Psoas muscle (tissue), 7 donors: ENCODE measurements at regions not wholly inside any gene's neighbourhood (a gene's known extent, or its start where the extent isn't known, plus 50 kb on each side); places are given as distances from the start of the nearest gene placed in this dataset.

ENCODE experiments used
- ATAC-seq, 4 donors: fragments of 200-7000 bp; cut with Tn5 transposase; one replicate each; pipeline ENCODE4 v1.9.1; 2020; ENCODE audit warnings: moderate library complexity in 3 of 4, mild to moderate bottlenecking in 2 of 4
- DNase-seq, 2 donors: peaks; one replicate each; pipeline ENCODE4 v3.0.0-alpha.2; 2020
- H3K27ac ChIP-seq: fragments of 200-600 bp; one replicate; pipeline ENCODE4 v1.8.0; 2022
- H3K27me3 ChIP-seq, 3 donors: fragments of 200-600 bp in 1 of 3; one replicate each; pipeline versions ENCODE4 v1.6.1 to v1.8.0; 2013 to 2022; ENCODE audit warnings: low read length in 2 of 3, mild to moderate bottlenecking in 2 of 3, moderate library complexity in 1 of 3; ENCODE audit not compliant: insufficient read depth in 3 of 3
- H3K36me3 ChIP-seq, 2 donors: fragments of 200-600 bp in 1 of 2; one replicate each; pipeline versions ENCODE4 v1.6.1 to v1.8.0; 2013 to 2022; ENCODE audit warnings: low read depth in 1 of 2, mild to moderate bottlenecking in 1 of 2, moderate library complexity in 1 of 2; ENCODE audit not compliant: insufficient read depth in 1 of 2
- H3K4me1 ChIP-seq: fragments of 200-600 bp; one replicate; pipeline ENCODE4 v1.8.0; 2022
- H3K4me3 ChIP-seq: fragments of 200-600 bp; one replicate; pipeline ENCODE4 v1.8.0; 2022; ENCODE audit warnings: mild to moderate bottlenecking
- H3K9me3 ChIP-seq: fragments of 200-600 bp; one replicate; pipeline ENCODE4 v1.8.0; 2022
- WGBS, 3 donors: extraction: QIAGEN DNeasy Blood & Tissue Kit; methylation state at CpG; one replicate each; pipeline versions ENCODE4 v1.1.6 to v1.1.7; 2013; 5-methylcytosine and 5-hydroxymethylcytosine counted together
- intact Hi-C, 2 donors: fragments of 100-400 bp; cut with DNase I; formaldehyde crosslinking; loops; one replicate each; pipeline versions ENCODE4 v1.11.0 to v1.14.2; 2022
- TF ChIP-seq, protein P1 (sequence below): fragments of 200-600 bp; IDR thresholded peaks from one replicate; pipeline ENCODE4 v1.8.0; 2022; ENCODE audit warnings: antibody characterized with exemption
- donor health status: healthy with polysubstance abuse.
- donor health status: DM: no; HTN: no; CAD: no; lungs with moderate emphysema.
- donor health status: Bipolar disorder and iron deficiency.
- donor health status: healthy.
- donor health status: DM: yes; HTN: yes; CAD: no.
- donor health status: DM: no; HTN: no; CAD: no.
- donor health status: DM: yes; HTN: yes; CAD: no.

DNA sequence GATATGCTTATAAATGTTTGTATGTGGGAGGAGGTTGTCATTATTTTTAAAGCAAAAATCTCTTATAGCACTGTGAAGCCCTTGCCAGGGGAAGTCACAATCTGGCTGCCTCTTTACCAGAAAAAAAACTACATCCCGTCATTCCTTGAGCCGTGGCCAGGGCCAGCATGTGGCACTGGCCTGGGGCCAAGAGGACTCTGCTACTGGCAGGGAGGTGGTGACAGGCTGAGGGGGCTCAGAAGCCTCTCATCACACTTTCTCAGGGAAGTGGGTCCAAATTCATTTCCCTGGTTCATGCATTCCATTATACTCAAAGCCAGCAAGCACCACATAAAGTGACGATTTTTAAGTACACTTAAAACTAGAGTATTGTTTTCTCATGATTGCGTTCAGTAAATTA, 457.3 kb downstream of the ZNF608 start:
- WGBS, 3 donors: 21 to 26% (median 26%) methylated on average over 4 of the region's 4 CpGs
- Histone ChIP-seq H3K27ac (no peak overlapping the region), H3K36me3 (no peaks in the 10 kb centered on the region), H3K4me3 (no peak overlapping the region), H3K4me1 (no peaks in the 10 kb centered on the region), H3K9me3 (no peaks in the 10 kb centered on the region), H3K27me3 (no peaks in the 10 kb centered on the region)
- TF ChIP-seq, protein P1, sequence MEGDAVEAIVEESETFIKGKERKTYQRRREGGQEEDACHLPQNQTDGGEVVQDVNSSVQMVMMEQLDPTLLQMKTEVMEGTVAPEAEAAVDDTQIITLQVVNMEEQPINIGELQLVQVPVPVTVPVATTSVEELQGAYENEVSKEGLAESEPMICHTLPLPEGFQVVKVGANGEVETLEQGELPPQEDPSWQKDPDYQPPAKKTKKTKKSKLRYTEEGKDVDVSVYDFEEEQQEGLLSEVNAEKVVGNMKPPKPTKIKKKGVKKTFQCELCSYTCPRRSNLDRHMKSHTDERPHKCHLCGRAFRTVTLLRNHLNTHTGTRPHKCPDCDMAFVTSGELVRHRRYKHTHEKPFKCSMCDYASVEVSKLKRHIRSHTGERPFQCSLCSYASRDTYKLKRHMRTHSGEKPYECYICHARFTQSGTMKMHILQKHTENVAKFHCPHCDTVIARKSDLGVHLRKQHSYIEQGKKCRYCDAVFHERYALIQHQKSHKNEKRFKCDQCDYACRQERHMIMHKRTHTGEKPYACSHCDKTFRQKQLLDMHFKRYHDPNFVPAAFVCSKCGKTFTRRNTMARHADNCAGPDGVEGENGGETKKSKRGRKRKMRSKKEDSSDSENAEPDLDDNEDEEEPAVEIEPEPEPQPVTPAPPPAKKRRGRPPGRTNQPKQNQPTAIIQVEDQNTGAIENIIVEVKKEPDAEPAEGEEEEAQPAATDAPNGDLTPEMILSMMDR: no peak
- ATAC-seq (no peak), DNase-seq (peak in 1 of 2 donors; percentile 15)
- intact Hi-C loops: no loop called here

DNA sequence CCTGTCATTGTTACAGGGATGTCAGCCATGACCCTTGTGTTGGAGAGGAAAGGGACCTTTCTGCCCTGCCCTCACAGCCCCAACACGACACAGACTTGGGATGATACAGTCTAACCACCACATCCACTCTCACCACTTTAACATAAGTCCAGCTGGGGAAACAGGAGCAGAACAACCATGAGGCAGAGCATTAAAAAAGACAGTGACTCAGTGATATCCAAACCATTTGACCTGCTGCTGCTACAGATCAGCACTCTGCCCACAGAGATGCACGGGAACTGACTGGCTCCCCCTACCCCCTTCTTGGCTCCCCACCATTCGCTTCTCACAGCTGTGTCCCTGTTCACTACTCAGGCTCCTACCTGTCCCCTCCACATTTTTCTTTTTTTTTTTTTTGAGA, 458.6 kb downstream of the ZNF608 start:
- Histone ChIP-seq H3K27me3 (no peaks in the 10 kb centered on the region), H3K9me3 (no peaks in the 10 kb centered on the region), H3K4me1 (no peaks in the 10 kb centered on the region), H3K4me3 (no peak overlapping the region), H3K27ac (no peak overlapping the region), H3K36me3 (no peaks in the 10 kb centered on the region)
- WGBS, 3 donors: 77 to 98% (median 82%) methylated on average over 3 of the region's 3 CpGs
- intact Hi-C loops: no loop called here
- TF ChIP-seq, protein P1: no peak
- DNase-seq: no peak
- peak; percentile 84 to 90 (median 86) for ATAC-seq

DNA sequence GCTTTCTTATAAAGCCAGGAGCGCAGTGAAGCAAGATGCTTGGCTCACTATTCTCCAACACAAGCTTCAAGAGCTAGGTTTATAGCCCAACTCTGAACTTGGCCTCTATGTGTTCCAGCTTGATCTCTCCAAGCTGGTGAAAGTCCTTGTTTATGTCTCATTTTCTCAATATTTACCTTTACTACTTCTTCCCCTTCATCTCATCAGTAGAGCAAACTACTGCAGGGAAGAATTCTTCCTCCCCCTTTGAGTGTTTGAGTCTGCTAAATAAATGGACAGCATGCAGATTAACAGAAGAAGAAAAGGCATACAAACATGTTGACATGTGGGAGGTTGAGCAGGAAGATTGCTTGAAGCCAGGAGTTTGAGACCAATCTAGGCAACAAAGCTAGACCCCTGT, 460.7 kb downstream of the ZNF608 start:
- Histone ChIP-seq H3K4me3 (no peak overlapping the region), H3K27ac (no peak overlapping the region), H3K36me3 (no peaks in the 10 kb centered on the region), H3K27me3 (no peaks in the 10 kb centered on the region), H3K4me1 (no peaks in the 10 kb centered on the region), H3K9me3 (no peaks in the 10 kb centered on the region)
- intact Hi-C loops: no loop called here
- WGBS, 3 donors: 79 to 92% (median 80%) methylated on average over 1 of the region's 1 CpG
- ATAC-seq: no peak
- TF ChIP-seq, protein P1: no peak
- DNase-seq: no peak

DNA sequence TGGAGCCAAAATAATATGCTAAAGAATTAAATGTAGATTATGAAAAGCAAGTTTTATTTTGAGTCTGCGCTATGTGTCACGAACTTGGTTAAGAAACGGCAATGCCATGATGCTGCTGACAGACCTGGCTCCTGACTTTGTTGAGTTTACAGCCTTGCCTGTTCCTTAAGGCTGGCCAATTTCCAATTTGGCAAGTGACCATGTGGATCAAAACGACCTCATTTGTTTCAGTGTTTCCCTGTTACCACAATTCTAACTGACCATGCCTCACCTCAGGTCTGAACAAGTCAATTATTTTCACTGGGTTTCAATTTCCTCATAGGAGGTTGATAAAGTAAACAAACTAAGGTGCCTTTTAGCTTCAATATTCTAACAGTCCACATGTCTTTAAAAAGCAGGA, 461.4 kb downstream of the ZNF608 start:
- TF ChIP-seq, protein P1: no peak
- Histone ChIP-seq H3K9me3 (no peaks in the 10 kb centered on the region), H3K27ac (no peak overlapping the region), H3K4me3 (no peak overlapping the region), H3K36me3 (no peaks in the 10 kb centered on the region), H3K4me1 (no peaks in the 10 kb centered on the region), H3K27me3 (no peaks in the 10 kb centered on the region)
- ATAC-seq (no peak), DNase-seq (no peak)
- WGBS, 3 donors: 56 to 66% (median 66%) methylated on average over 4 of the region's 4 CpGs
- intact Hi-C loops: no loop called here

DNA sequence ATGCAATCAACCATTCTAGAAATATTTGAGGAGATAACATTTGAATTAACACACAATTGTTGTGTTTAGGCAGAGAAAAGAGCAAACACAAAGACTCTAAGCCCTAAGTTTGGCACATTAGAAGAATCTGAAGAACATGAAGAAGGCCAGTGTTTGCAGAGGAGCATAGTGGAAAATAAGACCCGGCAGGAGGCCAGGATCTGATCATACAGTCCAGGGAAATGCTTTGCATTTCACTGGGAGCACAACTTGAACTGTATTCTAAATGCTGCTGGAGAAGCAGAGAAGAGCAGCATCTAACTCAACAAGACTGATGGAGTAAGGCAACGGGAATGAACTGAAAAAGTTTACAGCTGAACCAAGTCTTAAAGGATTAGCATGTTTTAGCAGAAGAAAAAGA, 463.4 kb downstream of the ZNF608 start:
- intact Hi-C loops: no loop called here
- no peaks in the 10 kb centered on the region for H3K36me3 ChIP-seq
- WGBS, 3 donors: 41 to 48% (median 47%) methylated on average over 2 of the region's 2 CpGs

More for the DNA sequence above, 463.4 kb downstream of the ZNF608 start:
- no peak for ATAC-seq
- no peak for DNase-seq
- TF ChIP-seq, protein P1: no peak
- Histone ChIP-seq H3K27me3 (no peaks in the 10 kb centered on the region), H3K4me3 (no peak overlapping the region), H3K27ac (no peak overlapping the region), H3K9me3 (no peaks in the 10 kb centered on the region), H3K4me1 (no peaks in the 10 kb centered on the region)
